Mesenchymal stem cell (in vitro differentiated cells and primary cell): ENCODE measurements at regions not wholly inside any gene's neighbourhood (a gene's known extent, or its start where the extent isn't known, plus 50 kb on each side); places are given as distances from the start of the nearest gene placed in this dataset.

Experiments
- DNase-seq: peaks from one replicate; pipeline ENCODE4 v3.0.0-alpha.2; 2013
- H2AFZ ChIP-seq: one replicate; pipeline ENCODE4 v1.6.1; 2013; ENCODE audit warnings: low read depth, mild to moderate bottlenecking, control low read depth, inconsistent platforms, low read length, moderate library complexity
- H2AK5ac ChIP-seq: 2 replicates; pipeline ENCODE4 v1.6.1; 2013; ENCODE audit warnings: low read length, moderate library complexity, mild to moderate bottlenecking, inconsistent platforms; ENCODE audit not compliant: severe bottlenecking
- H2BK120ac ChIP-seq: one replicate; pipeline ENCODE4 v1.6.1; 2013; ENCODE audit warnings: low read depth, mild to moderate bottlenecking, inconsistent platforms, low read length, moderate library complexity
- H2BK12ac ChIP-seq, 2 experiments: one replicate each; pipeline ENCODE4 v1.6.1; 2013; ENCODE audit warnings: inconsistent platforms in 2 of 2, low read length in 2 of 2, mild to moderate bottlenecking in 2 of 2, moderate library complexity in 2 of 2, control low read depth in 1 of 2
- H2BK15ac ChIP-seq: one replicate; pipeline ENCODE4 v1.6.1; 2013; ENCODE audit warnings: mild to moderate bottlenecking, low read depth, inconsistent platforms; ENCODE audit not compliant: poor library complexity, severe bottlenecking
- H2BK5ac ChIP-seq: 2 replicates; pipeline ENCODE4 v1.6.1; 2013; ENCODE audit warnings: low read depth, mild to moderate bottlenecking, low read length, control low read depth, inconsistent platforms; ENCODE audit not compliant: poor library complexity, severe bottlenecking
- H3K14ac ChIP-seq, 2 experiments: one replicate each; pipeline ENCODE4 v1.6.1; 2013; ENCODE audit warnings: inconsistent platforms in 2 of 2, low read length in 2 of 2, control low read depth in 1 of 2, mild to moderate bottlenecking in 1 of 2, moderate library complexity in 1 of 2
- H3K18ac ChIP-seq, 2 experiments: one replicate each; pipeline ENCODE4 v1.6.1; 2013; ENCODE audit warnings: inconsistent platforms in 2 of 2, low read length in 2 of 2, control low read depth in 1 of 2, low read depth in 1 of 2, mild to moderate bottlenecking in 1 of 2
- H3K23ac ChIP-seq, 2 experiments: one replicate each; pipeline ENCODE4 v1.6.1; 2013; ENCODE audit warnings: inconsistent platforms in 2 of 2, low read length in 2 of 2, mild to moderate bottlenecking in 2 of 2, moderate library complexity in 2 of 2, control low read depth in 1 of 2
- H3K27ac ChIP-seq: 2 replicates; pipeline ENCODE4 v1.5.1; 2013; ENCODE audit warnings: mild to moderate bottlenecking, moderate library complexity, low read length, control low read depth, inconsistent platforms; ENCODE audit not compliant: poor library complexity, severe bottlenecking
- H3K27me3 ChIP-seq, 2 experiments: 2 replicates each; pipeline versions ENCODE4 v1.6.1 to v1.7.0; 2013; ENCODE audit warnings: low read length in 2 of 2, mild to moderate bottlenecking in 2 of 2, moderate library complexity in 2 of 2, control low read depth in 1 of 2, inconsistent platforms in 1 of 2; ENCODE audit not compliant: control insufficient read depth in 1 of 2, insufficient read depth in 1 of 2
- H3K36me3 ChIP-seq, 2 experiments: 2 replicates each; pipeline versions ENCODE4 v1.6.1 to v1.7.0; 2013; ENCODE audit warnings: low read length in 2 of 2, control low read depth in 1 of 2, inconsistent platforms in 1 of 2, low read depth in 1 of 2, mild to moderate bottlenecking in 1 of 2; ENCODE audit not compliant: insufficient read depth in 2 of 2, control insufficient read depth in 1 of 2
- H3K4ac ChIP-seq, 2 experiments: one replicate each; pipeline ENCODE4 v1.6.1; 2013; ENCODE audit warnings: inconsistent platforms in 2 of 2, low read length in 2 of 2, mild to moderate bottlenecking in 2 of 2, moderate library complexity in 2 of 2, control low read depth in 1 of 2, low read depth in 1 of 2
- H3K4me1 ChIP-seq: 2 replicates; pipeline ENCODE4 v1.6.1; 2013; ENCODE audit warnings: low read depth, low read length, control low read depth; ENCODE audit not compliant: control insufficient read depth, insufficient read depth
- H3K4me2 ChIP-seq: 2 replicates; pipeline ENCODE4 v1.6.1; 2013; ENCODE audit warnings: low read length, mild to moderate bottlenecking, inconsistent platforms; ENCODE audit not compliant: poor library complexity, severe bottlenecking
- H3K4me3 ChIP-seq, 2 experiments: 2 replicates each; pipeline versions ENCODE4 v1.5.1 to v1.7.0; 2013; ENCODE audit warnings: low read length in 2 of 2, mild to moderate bottlenecking in 2 of 2, control low read depth in 1 of 2, low read depth in 1 of 2; ENCODE audit not compliant: insufficient read depth in 1 of 2
- H3K79me1 ChIP-seq: replicated peaks from 2 replicates; pipeline ENCODE4 v1.6.1; 2013; ENCODE audit warnings: mild to moderate bottlenecking, control low read depth, low read length, inconsistent platforms; ENCODE audit not compliant: poor library complexity, severe bottlenecking
- H3K9ac ChIP-seq: 2 replicates; pipeline ENCODE4 v1.7.0; 2013; ENCODE audit warnings: mild to moderate bottlenecking, low read length, moderate library complexity
- H3K9me3 ChIP-seq: 2 replicates; pipeline ENCODE4 v1.7.0; 2013; ENCODE audit warnings: mild to moderate bottlenecking, low read length; ENCODE audit not compliant: control insufficient read depth
- H4K8ac ChIP-seq: one replicate; pipeline ENCODE4 v1.6.1; 2013; ENCODE audit warnings: inconsistent platforms, mild to moderate bottlenecking, low read length, moderate library complexity
- H4K91ac ChIP-seq: one replicate; pipeline ENCODE4 v1.6.1; 2013; ENCODE audit warnings: mild to moderate bottlenecking, low read length, inconsistent platforms
- WGBS: methylation state at CpG from one replicate; pipeline ENCODE4 v1.1.7; 2013; ENCODE audit warnings: mixed read lengths; 5-methylcytosine and 5-hydroxymethylcytosine counted together

DNA sequence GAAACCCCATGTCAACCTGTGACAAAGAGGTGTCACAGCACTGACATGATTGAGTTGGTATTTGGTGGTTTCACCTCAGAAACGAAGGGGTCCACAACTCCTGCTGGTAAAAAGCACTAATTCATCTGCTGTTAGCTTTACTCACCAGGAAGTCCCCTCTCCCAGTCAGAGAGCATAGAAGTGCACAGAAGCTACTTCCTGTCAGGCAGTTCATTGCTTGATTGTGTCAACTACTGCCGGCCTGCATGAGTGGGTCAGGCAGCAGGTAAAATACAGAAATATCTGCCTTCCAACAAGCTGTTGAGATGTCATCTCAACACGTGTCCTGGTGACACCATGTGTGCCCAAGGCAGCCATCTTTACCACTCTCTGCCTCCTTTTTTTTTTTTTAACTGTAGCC lies 596.6 kb upstream of the NR2F2 start:
- no peaks in the 10 kb centered on the region for H3K9me3 ChIP-seq
- no peak overlapping the region for H4K91ac ChIP-seq
- no peak overlapping the region for H3K9ac ChIP-seq
- no peak overlapping the region for H3K4me3 ChIP-seq
- H3K23ac ChIP-seq: no peak overlapping the region
- no peak overlapping the region for H2AFZ ChIP-seq
- no peak overlapping the region for H3K4ac ChIP-seq
- 45% methylated on average over 3 of the region's 3 CpGs for WGBS
- H3K18ac ChIP-seq: no peak overlapping the region
- DNase-seq: no peak
- no peak overlapping the region for H2BK15ac ChIP-seq
- no peaks in the 10 kb centered on the region for H3K27me3 ChIP-seq
- no peaks in the 10 kb centered on the region for H3K4me1 ChIP-seq
- H3K36me3 ChIP-seq: no peaks in the 10 kb centered on the region
- no peak overlapping the region for H4K8ac ChIP-seq
- no peak overlapping the region for H2BK5ac ChIP-seq
- no peak overlapping the region for H2BK12ac ChIP-seq
- H2AK5ac ChIP-seq: no peak overlapping the region
- no peak overlapping the region for H3K14ac ChIP-seq
- H2BK120ac ChIP-seq: no peak overlapping the region
- no peak overlapping the region for H3K27ac ChIP-seq
- no peak overlapping the region for H3K4me2 ChIP-seq
- no peaks in the 10 kb centered on the region for H3K79me1 ChIP-seq

GRCh38 chr15:95734422-95735316 lies 595.8 kb upstream of the NR2F2 start:
- Histone ChIP-seq H3K14ac (peak overlapping the region in 1 of 2 experiments; percentile 49), H2AK5ac (no peak overlapping the region), H3K36me3 (no peaks in the 10 kb centered on the region), H3K4me2 (no peak overlapping the region), H2BK15ac (no peak overlapping the region), H3K4me1 (no peaks in the 10 kb centered on the region), H2BK120ac (no peak overlapping the region), H3K9me3 (no peaks in the 10 kb centered on the region), H3K27me3 (no peaks in the 10 kb centered on the region), H3K4ac (no peak overlapping the region), H3K79me1 (no peaks in the 10 kb centered on the region), H3K18ac (no peak overlapping the region), H3K9ac (no peak overlapping the region), H3K4me3 (no peak overlapping the region), H4K8ac (no peak overlapping the region), H3K23ac (no peak overlapping the region), H3K27ac (no peak overlapping the region), H2BK12ac (peak overlapping the region in 1 of 2 experiments; percentile 19), H2AFZ (no peak overlapping the region), H4K91ac (no peak overlapping the region), H2BK5ac (no peak overlapping the region)
- DNase-seq: peak; percentile 33
- WGBS: 91% methylated on average over 3 of the region's 6 CpGs

GRCh38 chr15:95737060-95737459 lies 593.4 kb upstream of the NR2F2 start:
- Histone ChIP-seq H2BK5ac (no peak overlapping the region), H3K9ac (no peak overlapping the region), H3K79me1 (no peaks in the 10 kb centered on the region), H3K18ac (no peak overlapping the region), H3K4me3 (no peak overlapping the region), H2AK5ac (no peak overlapping the region), H3K4me2 (no peak overlapping the region), H2BK120ac (no peak overlapping the region), H4K91ac (no peak overlapping the region), H4K8ac (no peak overlapping the region), H3K4me1 (no peaks in the 10 kb centered on the region), H3K27me3 (no peaks in the 10 kb centered on the region), H3K9me3 (no peaks in the 10 kb centered on the region), H3K27ac (no peak overlapping the region), H2BK12ac (no peak overlapping the region), H3K36me3 (no peaks in the 10 kb centered on the region), H3K4ac (no peak overlapping the region), H2AFZ (no peak overlapping the region), H3K23ac (no peak overlapping the region), H2BK15ac (no peak overlapping the region), H3K14ac (no peak overlapping the region)
- 91% methylated on average over 3 of the region's 3 CpGs for WGBS
- DNase-seq: no peak

- Histone ChIP-seq H3K27me3 (no peaks in the 10 kb centered on the region), H3K4me2 (no peak overlapping the region), H3K9ac (no peak overlapping the region), H2AFZ (no peak overlapping the region), H4K91ac (no peak overlapping the region), H3K14ac (no peak overlapping the region), H2BK120ac (no peak overlapping the region), H3K4ac (no peak overlapping the region), H4K8ac (no peak overlapping the region), H3K23ac (no peak overlapping the region), H2BK5ac (no peak overlapping the region), H3K18ac (no peak overlapping the region), H3K79me1 (no peaks in the 10 kb centered on the region), H2AK5ac (no peak overlapping the region), H2BK12ac (no peak overlapping the region), H2BK15ac (no peak overlapping the region), H3K4me1 (no peaks in the 10 kb centered on the region), H3K9me3 (no peaks in the 10 kb centered on the region), H3K27ac (no peak overlapping the region), H3K4me3 (no peak overlapping the region), H3K36me3 (no peaks in the 10 kb centered on the region)
- no peak for DNase-seq
- 95% methylated on average over 4 of the region's 5 CpGs for WGBS
Observed at GRCh38 chr15:95739131-95739530, 591.4 kb upstream of the NR2F2 start.
